ENCODE measurements at regions not wholly inside any gene's neighbourhood (a gene's known extent, or its start where the extent isn't known, plus 50 kb on each side); places are given as distances from the start of the nearest gene placed in this dataset.

GRCh38 chr6:236519-236918 is 55.8 kb upstream of the DUSP22 start:
- H3K4me3 ChIP-seq (ENCODE audit: low read depth, low read length): no peak overlapping the region
- DNase-seq (ENCODE audit: low read depth): no peak
- no peak for TF ChIP-seq CTCF (IDR thresholded peaks at IDR 0.05; ENCODE audit: control insufficient read depth, extremely low read depth, insufficient read depth)

- TF ChIP-seq CTCF (IDR thresholded peaks at IDR 0.05; ENCODE audit: control insufficient read depth, extremely low read depth, insufficient read depth): no peak
- DNase-seq (ENCODE audit: low read depth): no peak
- no peak overlapping the region for H3K4me3 ChIP-seq (ENCODE audit: low read depth, low read length)
Measured at GRCh38 chr6:240151-240550, 52.1 kb upstream of the DUSP22 start.

- DNase-seq (ENCODE audit: low read depth): no peak
- no peak overlapping the region for H3K4me3 ChIP-seq (ENCODE audit: low read depth, low read length)
- no peak for TF ChIP-seq CTCF (IDR thresholded peaks at IDR 0.05; ENCODE audit: control insufficient read depth, extremely low read depth, insufficient read depth)
Measured at GRCh38 chr6:241336-241865, 50.9 kb upstream of the DUSP22 start.

All from LNCaP clone FGC (cell line).